Lung microvascular endothelial cell (primary cell): ENCODE measurements at regions not wholly inside any gene's neighbourhood (a gene's known extent, or its start where the extent isn't known, plus 50 kb on each side); places are given as distances from the start of the nearest gene placed in this dataset.
"Not testable (repeated sequence)": the region's sequence is repeated elsewhere in the genome, so short reads cannot be mapped to it uniquely, and the experiment has no call there.

Experiments
- DNase-seq, 2 donors: peaks; one replicate each; pipeline versions ENCODE4 v3.0.0 to v3.0.0-alpha.2; 2010; ENCODE audit warnings: low read depth in 2 of 2

- DNase-seq = no peak
These were observed 869.0 kb downstream of the TRIB2 start for GRCh38 chr2:13585732-13586131.

- DNase-seq = no peak
These were observed 879.5 kb downstream of the TRIB2 start for GRCh38 chr2:13596233-13596632.

- DNase-seq = no peak
These were observed 880.4 kb downstream of the TRIB2 start for GRCh38 chr2:13597176-13597575.

GRCh38 chr2:13601506-13601905, 884.8 kb downstream of the TRIB2 start:
- DNase-seq = no peak

- DNase-seq = no peak
These were observed 888.4 kb downstream of the TRIB2 start for GRCh38 chr2:13604951-13605661.

- no peak for DNase-seq
These were observed 890.4 kb downstream of the TRIB2 start for GRCh38 chr2:13607139-13607538.

GRCh38 chr2:13611939-13612338, 895.2 kb downstream of the TRIB2 start:
- DNase-seq = no peak

GRCh38 chr2:13616059-13616458, 899.3 kb downstream of the TRIB2 start:
- no peak for DNase-seq

GRCh38 chr2:13616616-13617015, 899.9 kb downstream of the TRIB2 start:
- DNase-seq = no peak

- DNase-seq = no peak
These were observed 911.4 kb downstream of the TRIB2 start for GRCh38 chr2:13628122-13628521.

- DNase-seq = no peak
These were observed 921.4 kb downstream of the TRIB2 start for GRCh38 chr2:13638181-13638580.

GRCh38 chr2:13649918-13650317, 933.2 kb downstream of the TRIB2 start:
- DNase-seq = no peak

- DNase-seq = peak; percentile 22 to 39
These were observed 933.9 kb downstream of the TRIB2 start for GRCh38 chr2:13650586-13651180.

GRCh38 chr2:13651684-13652131, 935.0 kb downstream of the TRIB2 start:
- DNase-seq = no peak

GRCh38 chr2:13652531-13653313, 936.0 kb downstream of the TRIB2 start:
- DNase-seq = peak; percentile 78 to 79

- peak in 1 of 2 donors; percentile 67 for DNase-seq
These were observed 937.7 kb downstream of the TRIB2 start for GRCh38 chr2:13654416-13654815.

GRCh38 chr2:13660231-13660630, 943.5 kb downstream of the TRIB2 start:
- DNase-seq = peak in 1 of 2 donors; percentile 13

GRCh38 chr2:13662055-13662454, 945.3 kb downstream of the TRIB2 start:
- DNase-seq = no peak

GRCh38 chr2:13666582-13667414, 950.1 kb downstream of the TRIB2 start:
- DNase-seq = no peak

- DNase-seq = no peak
These were observed 950.6 kb downstream of the TRIB2 start for GRCh38 chr2:13667415-13667757.

GRCh38 chr2:13669607-13670006, 952.9 kb downstream of the TRIB2 start:
- no peak for DNase-seq

GRCh38 chr2:13673821-13674220, 957.1 kb downstream of the TRIB2 start:
- not testable (repeated sequence) for DNase-seq
